NCI-H2081 treated with DMSO at 0.1 percent for 48 hours (cell line): ENCODE measurements at regions not wholly inside any gene's neighbourhood (a gene's known extent, or its start where the extent isn't known, plus 50 kb on each side); places are given as distances from the start of the nearest gene placed in this dataset.

Experiments
- DNase-seq: peaks from one replicate; lab custom pipeline; 2025; lab: John Stamatoyannopoulos, UW

DNA sequence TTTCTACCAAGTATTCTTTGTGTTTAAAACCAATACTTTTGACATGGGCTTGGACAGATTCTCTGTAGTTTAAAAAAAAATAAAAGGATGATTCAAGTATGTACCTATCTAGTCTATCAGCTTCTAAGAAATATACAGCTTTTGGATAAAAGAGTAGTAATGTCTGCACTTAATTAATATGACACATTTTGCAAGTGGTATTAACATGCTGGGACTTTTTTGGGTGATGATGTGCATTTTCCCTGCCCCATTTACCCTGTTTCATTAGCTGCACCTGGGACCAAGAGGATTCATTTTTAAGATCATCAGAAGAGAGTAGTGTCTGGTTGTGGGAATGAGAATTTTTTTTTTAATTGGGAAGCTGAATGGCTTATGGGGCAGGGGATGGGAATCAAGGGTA, 236.2 kb upstream of the KLF14 start:
- no peak for DNase-seq

DNA sequence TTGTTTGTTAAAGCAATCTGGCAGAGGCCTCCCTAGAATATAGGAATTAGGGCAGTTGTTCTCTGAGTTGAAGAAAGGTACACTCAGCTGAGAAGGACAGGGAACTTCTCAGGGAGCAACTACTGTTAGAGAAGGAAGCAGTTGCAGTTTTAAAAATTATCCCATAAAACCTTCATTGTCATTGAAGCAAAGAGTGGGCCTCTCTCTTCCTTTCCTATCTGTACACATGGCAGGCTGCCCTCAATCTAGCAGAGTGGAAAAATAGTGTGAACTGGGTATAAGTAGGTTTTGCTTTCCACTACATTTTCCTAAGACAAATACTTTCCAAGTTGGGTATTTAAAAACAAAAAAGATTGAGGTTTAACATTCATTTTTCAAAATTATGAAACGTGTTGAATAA, 236.7 kb upstream of the KLF14 start:
- DNase-seq = no peak

DNA sequence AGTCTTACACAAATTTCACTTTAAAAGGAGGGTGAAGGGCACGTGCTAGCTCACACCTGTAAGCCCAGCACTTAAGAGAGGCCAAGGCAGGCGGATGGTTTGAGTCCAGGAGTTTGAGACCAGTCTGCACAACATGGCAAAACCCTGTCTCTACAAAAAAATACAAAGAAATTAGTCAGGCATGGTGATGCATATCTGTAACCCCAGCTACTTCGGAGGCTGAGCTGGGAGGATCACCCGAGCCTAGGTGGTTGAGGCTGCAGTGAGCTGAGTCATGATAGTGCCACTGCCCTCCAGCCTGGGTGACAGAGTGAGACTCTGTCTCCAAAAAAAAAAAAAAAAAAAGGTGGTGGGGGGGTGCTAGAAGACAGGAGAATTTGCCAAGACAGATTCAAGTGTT, 237.3 kb upstream of the KLF14 start:
- DNase-seq = no peak

DNA sequence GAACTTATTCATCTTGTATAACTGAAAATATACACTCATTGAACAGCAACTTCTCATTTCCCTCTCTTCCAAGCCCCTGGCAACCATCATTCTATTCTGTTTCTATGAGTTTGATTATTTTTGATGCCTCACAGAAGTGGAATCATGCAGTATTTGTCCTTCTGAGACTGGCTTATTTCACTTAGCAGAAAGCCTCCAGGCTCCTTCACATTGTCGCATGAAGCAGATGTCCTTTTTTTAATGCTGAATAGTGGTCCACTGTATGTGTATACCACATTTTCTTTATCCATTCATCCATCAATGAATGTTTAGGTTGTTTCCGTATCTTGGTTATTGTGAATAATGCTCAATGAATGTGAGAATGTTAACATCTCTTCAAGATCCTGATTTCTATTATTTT, 238.2 kb upstream of the KLF14 start:
- no peak for DNase-seq

DNA sequence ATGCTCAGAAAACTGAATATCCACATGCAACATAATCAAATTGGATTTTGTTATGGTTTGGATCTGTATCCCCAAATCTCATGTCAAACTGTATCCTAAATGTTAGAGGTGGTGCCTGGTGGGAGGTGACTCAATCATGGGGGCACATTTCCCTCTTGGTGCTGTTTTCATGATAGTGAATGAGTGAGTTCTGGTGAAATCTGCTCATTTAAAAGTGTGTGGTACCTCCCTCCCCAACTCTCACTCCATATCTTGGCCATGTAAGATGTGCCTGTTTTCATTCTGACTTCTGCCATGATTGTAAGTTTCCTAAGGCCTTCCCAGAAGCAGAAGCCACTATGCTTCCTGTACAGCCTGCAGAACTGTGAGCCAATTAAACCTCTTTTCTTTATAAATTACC, 239.6 kb upstream of the KLF14 start:
- DNase-seq = no peak

DNA sequence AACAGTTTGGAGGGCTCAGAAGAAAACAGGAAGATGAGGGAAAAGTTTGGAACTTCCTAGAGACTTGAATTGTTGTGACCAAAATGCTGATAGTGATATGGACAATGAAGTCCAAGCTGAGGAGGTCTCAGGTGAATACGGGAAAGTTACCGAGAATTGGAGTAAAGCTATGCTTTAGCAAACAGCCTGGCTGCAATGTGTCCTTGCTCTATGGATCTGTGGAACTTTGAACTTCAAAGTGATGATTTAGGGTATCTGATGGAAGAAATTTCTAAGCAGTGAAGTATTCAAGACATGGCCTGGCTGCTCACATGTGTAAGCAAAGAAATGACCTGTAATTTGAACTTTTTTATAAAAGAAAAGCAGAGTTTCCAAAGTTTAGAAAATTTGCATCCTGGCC, 240.2 kb upstream of the KLF14 start:
- no peak for DNase-seq

DNA sequence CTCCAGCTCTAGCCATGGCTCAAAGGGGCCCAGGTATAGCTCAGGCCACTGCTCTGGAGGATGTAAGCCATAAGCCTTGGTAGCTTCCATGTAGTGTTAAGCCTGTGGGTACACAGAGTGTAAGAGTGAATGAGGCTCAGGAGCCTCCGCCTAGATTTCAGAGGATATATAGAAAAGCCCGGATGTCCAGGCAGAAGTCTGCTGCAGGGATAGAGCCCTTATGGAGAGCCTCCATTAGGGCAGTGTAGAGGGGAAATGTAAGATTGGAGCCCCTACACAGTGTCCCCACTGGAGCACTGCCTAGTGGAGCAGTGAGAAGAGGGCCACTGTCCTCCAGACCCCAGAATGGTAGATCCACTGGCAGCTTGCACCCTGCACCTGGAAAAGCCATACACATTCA, 240.8 kb upstream of the KLF14 start:
- no peak for DNase-seq

DNA sequence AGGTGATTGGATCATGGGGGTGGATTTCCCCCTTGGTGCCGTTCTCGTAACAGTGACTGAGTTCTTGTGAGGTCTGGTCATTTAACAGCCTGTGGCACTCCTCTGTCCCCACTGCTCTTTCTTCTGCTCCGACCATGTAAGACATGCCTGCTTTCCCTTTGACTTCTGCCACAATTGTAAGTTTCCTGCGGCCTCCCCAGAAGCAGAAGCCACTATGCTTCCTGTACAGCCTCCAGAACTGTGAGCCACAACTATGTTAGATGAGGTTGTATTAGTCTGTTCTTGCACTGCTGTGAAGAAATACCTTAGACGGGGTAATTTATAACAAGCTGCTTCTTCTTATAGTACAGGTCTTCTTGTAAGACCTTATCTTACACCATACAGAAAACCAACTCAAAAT, 241.7 kb upstream of the KLF14 start:
- DNase-seq = no peak

DNA sequence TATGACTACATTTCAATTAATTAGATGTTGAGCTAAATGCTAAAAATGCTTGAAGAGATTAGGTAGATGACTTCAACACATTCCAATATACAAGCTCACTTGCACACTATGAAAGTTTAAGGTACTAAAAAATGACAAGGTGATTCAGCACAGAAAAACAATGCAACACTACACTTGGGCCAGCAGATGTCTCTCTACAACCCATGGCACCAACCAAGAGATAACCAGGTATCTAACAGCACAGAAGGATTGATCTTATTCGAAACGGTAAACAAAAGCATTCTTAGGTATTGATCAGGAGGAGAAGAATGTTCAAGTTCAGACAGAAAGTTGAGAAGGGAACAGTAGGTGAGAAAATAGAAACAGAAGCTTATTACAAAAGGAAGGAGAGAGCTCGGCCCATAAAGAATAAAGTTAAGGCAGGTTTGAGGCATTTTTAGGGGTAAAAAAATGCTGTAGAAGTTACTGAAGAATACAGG, 248.2 kb upstream of the KLF14 start:
- DNase-seq = peak; percentile 19

DNA sequence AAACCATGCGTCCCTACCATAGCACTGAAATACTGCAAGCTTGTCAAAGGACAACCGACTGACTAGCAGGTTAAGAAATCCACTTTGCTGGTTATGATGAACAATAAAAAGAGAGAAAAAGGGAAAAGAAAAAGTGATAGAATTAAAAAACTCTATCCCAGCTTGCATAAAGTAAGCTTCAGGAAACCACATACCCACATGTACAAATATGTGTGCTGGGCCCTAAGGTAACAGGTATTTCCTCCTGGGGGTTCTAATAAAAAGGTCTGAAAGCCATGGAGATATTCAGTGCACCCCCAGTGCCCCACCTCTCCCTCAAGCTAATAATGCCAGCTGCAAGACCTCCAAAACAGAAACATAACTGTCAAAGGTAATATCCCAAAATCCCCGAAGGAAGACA, 248.6 kb upstream of the KLF14 start:
- DNase-seq = no peak

DNA sequence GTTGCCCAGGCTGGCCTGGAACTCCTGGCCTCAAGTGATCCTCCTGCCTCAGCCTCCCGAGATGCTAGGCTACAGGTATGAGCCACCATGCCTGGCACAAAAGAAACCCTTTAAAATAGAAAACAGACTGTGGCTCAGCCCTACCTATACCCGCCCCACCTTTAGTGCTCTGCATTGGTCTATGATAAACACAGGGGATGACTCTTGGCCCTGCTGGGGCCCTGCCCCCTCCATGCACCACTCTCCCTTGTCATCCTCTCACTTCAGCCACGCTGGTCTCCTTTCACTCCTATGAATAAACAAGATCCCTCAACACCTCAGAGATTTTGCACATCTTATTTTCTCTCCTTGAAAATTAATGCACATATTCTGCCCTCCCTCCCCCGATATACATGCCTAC, 251.4 kb upstream of the KLF14 start:
- DNase-seq = no peak

DNA sequence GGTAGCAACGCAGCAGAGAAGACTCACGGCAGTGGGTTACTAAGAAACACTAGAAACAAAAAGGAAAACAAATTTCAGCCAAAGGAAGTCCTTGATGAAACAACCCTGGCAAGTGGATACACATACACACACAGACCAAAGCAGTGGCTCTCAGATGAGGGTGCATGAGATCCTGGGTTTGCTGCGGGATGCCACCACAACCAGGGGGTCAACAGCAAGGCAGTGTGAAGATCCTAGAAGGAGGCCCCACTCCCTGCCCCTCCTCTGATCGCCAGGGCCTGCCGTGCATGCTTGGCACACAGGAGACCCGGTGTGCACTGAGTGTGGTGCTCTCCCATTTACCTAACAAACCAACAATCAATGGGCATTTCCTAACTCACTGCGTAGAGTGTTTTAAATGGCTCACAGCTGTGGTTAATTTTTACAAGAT, 252.3 kb upstream of the KLF14 start:
- DNase-seq = no peak

DNA sequence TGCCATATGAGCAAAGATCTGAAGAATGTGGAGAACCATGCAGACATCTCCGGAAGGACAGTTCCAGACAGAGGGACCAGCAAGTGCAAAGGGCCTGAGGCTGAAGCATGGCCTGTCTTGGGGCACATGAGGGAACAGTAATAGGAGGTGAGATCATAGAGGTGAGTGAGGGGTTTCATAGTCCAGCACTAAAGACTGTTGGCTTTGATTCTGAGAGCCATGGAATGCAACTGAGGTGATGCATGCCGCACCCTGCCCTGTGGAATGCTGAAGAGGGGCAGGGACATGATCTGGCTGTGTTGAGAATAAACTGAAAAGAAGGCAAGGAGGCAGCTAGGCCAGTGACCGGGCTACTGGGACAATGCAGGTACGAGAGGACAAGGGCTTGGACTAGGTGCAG, 253.1 kb upstream of the KLF14 start:
- no peak for DNase-seq

DNA sequence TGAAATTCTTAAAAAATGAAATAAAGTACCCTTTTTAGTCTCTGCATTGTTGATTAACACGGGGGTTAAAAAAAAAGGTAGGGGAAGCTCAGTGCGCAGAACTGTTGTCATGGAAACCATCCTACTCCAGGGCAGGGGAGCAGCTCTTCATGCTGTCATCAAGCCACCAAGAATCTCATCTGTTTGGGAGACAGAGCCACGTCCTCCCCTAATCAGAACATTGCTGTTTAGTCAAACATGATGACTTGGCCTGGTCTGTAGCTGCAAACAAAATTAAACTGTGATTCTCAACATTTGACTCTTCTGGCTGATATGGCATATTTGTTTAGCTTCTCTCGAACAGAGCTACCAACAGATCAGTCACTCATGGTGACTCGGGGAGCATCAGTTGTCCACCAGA, 254.4 kb upstream of the KLF14 start:
- DNase-seq = no peak

DNA sequence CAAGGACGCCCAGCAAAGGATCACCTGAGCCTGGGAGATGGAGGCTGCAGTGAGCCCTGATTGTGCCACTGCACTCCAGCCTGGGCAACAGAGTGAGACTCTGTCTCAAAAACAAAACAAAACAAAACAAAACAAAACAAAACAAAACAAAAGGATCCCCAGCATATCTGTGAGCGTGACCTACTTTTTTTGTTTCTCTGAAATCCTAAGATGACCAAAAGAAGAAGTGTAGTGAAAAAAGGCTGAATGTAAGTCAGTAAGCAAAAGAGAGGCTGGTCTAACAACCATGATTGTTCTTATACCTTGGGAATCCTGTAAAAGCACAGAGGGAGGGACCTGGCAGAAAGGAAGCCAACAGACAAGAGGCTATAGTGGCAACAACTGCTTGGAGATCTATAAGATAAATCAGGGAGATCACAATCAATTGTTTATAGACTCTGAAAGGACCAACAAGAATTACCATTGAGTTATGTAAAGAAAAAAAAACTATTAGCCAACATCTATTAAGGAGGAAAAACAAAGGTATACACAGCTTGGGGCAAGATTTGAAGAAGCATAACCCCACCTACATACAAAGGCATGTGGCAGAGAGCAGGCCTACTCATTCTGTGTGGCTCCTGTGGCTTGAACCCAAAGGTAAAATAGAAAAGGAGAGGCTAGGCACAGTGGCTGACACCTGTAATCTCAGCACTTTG, 255.2 kb upstream of the KLF14 start:
- DNase-seq = no peak

DNA sequence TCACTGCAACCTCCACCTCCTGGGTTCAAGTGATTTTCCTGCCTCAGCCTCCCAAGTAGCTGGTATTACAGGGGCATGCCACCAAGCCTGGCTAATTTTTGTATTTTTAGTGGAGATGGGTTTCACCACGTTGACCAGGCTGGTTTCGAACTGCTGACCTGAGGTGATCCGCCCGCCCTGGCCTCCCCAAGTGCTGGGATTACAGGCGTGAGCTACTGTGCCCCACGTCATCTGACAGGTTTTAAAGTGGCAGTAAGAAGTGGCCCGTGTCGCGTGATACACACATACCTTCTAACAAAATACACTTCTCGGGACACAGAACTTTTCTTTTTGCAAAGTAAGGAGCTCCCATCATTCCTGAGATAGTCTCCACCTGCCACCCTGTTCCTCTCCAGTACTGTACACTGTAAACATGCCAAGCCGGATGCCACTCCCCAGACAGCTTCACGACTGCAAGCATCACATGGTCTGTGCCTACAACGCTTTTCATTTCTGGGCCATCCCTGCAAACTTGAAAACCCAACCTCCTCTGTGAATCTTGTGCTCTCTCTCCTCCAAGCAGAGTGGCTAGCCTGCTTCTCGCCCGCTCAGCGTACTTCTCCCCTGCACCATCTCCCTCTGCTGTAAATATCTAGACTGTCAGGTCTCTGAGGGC, 256.3 kb upstream of the KLF14 start:
- DNase-seq = no peak

DNA sequence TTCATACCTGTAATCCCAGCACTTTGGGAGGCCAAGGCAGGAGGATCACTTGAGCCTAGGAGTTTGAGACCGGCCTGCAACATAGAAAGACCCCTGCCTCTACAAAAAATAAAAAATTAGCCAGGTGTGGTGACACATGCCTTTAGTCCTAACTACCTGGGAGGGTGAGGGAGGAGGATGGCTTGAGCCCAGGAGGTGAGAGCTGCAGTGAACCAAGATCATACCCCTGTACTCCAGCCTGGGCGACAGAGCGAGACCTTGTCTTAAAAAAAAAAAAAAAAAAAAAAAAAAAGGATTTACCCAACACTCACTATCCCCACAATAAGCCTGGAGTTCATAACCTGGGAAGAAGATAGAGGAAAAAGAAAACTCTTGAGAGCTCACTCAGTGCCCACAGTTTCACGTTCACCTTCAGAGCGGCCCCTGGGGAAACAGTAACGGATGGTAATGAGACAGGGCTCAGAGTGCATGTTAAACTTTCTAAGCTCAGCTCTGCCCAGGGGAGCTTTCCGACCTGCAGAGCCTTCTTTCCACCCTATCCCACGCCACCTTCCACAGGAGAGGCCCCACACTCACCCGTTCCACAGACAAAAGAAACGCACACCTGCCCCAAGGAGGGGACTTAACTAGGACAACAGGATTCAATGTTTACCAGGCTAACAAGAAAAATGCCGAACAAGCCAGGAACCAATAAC, 259.8 kb upstream of the KLF14 start:
- DNase-seq = no peak

DNA sequence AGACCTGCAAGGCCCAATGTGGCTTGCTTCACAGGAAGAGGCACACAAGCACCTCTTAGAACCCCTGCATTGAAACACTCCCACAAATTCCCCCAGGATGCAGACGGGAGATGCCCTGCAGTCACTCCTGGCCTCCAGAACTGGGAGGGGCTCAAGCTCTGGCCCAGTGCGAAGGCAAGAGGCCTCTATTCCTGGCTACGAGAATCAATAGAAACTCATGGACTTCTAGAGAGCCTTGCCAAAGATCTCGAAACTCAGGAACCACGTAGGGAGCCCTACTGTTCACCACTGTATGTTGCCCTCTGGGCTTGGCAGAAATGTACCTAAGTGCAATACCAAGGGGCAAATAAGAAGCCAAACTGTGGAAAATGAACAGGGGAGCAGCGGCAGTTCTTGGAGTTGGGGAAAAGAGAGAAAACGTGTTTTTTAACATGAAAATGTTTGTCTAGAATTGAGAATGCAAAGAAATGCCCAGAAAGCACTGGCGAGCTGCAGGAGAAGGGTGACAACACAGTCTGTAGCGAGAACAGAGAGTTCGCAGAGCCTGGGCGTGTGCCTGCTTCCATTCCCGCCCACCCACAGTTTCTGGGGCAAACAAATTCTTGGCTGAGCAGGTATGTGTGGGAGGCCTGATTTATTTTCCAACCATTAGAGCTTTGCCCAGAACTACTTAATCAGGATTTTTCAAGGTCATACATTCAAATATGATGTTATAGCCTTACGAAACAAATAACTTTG, 260.5 kb upstream of the KLF14 start:
- no peak for DNase-seq

DNA sequence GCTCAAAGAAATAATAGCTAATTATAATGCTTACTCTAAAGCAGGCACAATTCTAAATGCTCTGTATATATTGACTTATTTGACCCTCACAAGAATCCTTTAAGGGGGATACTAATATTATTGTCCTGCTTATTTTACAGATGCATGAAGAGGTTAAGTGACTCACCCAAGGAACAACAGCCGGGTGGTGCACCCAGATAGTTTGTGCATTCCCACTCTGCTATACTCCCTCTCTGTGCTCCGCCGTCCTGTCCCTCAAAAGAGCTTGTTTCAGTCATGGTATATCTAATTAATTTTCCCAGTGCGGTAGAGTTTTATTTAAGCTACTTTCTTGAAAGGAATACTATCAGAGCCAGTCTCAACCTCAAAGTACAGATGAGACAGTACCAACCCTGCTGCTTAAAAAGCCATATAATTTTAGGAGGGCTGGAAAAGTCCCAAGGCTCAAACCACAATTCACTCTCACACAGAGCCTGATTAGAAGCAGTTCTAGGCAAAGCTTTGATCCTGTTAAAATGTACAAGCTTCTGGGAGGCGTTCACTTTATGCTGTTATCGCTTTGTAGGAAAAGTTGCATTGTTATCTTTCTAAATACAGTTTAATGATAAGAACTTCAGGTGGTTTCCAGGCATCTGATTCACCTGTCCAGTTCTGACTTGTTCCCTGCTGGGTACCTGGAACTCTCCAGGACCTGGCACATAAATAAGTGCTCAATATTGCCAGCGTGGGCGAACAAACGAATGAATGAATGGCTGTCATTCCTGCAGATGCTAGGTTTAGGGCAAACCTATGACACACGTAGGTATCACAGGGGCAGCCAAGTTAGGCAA, 261.5 kb upstream of the KLF14 start:
- DNase-seq = no peak

DNA sequence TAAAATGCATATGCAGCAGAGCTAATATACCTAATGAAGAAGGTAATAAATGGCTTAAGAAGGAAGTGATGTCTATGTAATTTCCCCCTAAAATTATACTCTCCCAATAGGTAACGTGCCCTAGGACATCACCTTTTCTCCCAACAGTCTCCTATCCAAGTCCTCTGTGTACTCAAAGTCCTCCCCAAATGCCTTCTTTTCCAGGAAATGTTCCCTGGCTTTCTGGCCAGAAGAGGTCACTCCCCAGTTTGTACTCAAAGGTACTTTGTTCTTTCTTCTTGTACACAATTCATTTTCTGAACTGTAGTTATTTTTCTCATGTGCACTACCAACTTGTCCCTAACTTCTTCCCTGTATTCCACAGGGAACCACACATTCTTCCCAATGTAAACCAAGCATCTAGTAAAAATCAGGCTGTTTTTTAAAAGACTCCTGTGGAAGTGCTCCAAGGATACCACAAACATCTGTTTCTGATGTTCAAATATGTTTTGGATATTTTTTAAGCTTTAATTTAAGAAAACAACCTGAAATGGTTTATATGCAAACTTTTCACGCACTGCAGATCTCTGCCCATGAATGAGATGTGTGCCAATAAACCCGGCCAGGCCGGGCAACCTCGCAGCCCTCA, 262.3 kb upstream of the KLF14 start:
- no peak for DNase-seq

DNA sequence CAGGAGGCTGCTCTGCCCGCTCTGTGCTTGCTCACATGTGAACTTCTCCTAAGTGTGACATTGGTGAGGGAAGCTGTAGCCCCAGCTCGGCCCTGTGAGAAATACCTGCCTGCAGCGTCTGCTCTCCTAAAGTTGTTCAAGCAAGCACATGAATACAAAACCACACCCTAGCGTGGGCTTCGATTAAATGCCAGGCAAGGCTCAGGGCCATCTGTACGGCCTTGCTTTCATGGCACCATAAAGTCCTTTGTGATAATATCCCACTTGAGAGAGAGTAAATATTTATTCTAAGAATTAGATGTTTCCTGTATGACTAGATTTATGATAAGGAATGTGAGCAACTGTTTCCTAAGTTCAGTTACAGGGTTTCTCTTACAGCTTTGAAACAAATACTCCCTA, 262.8 kb upstream of the KLF14 start:
- DNase-seq = peak; percentile 14
